Fibroblast of skin of abdomen (primary cell): ENCODE measurements at regions not wholly inside any gene's neighbourhood (a gene's known extent, or its start where the extent isn't known, plus 50 kb on each side); places are given as distances from the start of the nearest gene placed in this dataset.

ENCODE experiments used
- DNase-seq: peaks from one replicate; pipeline ENCODE4 v3.0.0-alpha.2; 2013

- no peak for DNase-seq
These were observed 123.6 kb upstream of the DST start for GRCh38 chr6:56766139-56766805.

GRCh38 chr6:56765494-56765893 lies 122.8 kb upstream of the DST start:
- DNase-seq, result peak; percentile 69

DNA sequence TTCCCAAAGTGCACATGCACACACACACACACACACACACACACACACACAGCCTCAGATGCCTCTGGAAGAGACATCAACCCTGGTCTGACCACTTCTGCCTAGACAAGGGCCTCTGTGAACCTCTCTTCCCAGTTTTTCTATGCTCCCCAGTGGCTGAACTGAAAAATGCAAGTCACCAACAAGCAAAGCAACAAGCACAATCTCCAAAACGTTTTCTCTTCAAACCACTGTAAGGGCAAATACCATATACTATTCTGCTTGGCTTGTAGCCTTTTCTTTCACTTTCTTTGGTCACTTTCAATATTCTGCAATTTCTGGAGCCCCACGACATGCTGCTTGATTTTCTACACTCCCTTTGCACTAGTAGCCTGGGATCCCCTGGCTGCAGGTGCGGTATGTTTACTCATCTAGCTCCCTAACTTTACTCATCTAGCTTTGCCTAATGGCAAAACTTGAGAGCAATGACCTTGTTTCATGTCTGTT lies 121.4 kb upstream of the DST start:
- peak; percentile 41 for DNase-seq

GRCh38 chr6:56761651-56762050 lies 119.0 kb upstream of the DST start:
- no peak for DNase-seq

DNA sequence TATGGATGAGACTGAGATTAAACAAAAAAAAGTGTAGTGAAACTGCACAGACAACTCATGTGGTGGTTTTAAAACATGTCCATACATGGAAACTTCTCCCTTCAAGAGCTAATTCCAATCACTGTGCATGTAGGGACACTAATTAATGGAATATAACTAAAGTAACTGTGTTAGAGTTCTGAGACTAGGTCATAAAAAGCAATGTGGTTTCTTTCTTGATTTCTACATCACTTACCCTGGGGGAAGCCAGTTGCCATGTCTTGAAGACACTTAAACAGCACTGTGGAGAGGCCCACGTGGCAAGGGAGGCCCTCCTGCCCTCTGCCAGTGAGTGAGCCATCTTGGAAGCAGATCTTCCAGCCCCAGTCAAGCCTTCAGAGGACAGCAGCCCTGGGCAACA lies 118.2 kb upstream of the DST start:
- DNase-seq, result no peak

- DNase-seq, result no peak
These were observed 116.8 kb upstream of the DST start for GRCh38 chr6:56759521-56759920.

GRCh38 chr6:56758553-56758952 lies 115.9 kb upstream of the DST start:
- DNase-seq, result no peak

GRCh38 chr6:56758120-56758519 lies 115.4 kb upstream of the DST start:
- peak; percentile 41 for DNase-seq

GRCh38 chr6:56757588-56757984 lies 114.9 kb upstream of the DST start:
- no peak for DNase-seq

- DNase-seq, result no peak
These were observed 114.3 kb upstream of the DST start for GRCh38 chr6:56756791-56757587.

GRCh38 chr6:56756219-56756789 lies 113.6 kb upstream of the DST start:
- DNase-seq, result no peak

GRCh38 chr6:56755040-56755439 lies 112.4 kb upstream of the DST start:
- DNase-seq, result no peak

- no peak for DNase-seq
These were observed 111.1 kb upstream of the DST start for GRCh38 chr6:56753811-56754210.

DNA sequence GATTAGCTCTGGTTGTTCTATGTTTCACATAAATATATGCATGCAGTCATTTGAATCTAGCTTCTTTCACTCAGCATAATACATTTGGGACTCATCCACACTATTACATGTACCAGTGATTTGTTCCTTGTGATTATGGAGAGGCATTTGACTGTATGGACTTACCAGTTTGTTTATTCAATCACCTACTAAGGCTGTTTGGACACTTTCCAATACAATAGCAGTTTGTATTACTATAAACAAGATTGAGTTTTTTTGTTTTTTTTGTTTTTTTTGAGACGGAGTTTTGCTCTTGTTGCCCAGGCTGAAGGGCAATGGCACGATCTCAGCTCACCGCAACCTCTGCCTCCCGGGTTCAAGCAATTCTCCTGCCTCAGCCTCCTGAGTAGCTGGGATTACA lies 109.8 kb upstream of the DST start:
- no peak for DNase-seq

DNA sequence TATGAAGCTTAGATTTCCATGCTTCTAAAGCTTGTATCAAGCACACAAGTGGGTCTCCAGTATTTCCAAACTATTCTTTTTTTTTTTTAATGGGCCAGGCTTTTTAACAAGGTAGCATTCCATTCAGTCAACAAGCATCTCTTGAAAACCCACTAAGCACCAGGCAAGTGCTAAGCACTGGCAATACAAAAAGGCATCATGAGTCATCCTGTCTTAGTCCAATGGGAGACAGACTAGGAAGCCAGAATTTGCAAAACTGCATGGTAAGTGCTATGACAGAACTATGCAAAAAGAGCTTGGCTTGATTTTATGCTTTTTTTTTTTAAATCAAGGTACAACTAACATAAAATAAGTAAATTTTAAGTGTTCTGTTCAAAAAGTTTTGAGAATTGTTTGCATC lies 109.3 kb upstream of the DST start:
- DNase-seq, result peak; percentile 67

DNA sequence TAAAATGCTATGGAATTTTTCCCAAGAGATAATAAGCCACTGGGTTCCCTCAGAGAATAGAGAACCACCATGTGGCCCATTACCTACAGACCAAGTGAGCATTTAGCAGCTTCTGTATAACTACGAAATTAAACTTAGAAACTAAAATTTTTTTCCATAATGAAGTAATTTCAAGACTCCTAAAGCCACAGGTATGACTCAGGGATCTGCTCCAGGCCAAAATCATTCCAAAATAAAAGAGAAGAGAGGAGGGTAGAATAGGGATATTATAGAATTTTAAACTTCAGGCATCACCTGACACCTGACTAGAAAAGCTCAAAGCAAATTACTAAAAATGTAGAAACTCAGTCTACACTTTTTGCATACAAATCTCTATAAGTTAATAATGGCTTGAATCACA lies 108.9 kb upstream of the DST start:
- DNase-seq, result no peak

GRCh38 chr6:56750686-56751085 lies 108.0 kb upstream of the DST start:
- DNase-seq, result no peak

- peak; percentile 77 for DNase-seq
These were observed 107.0 kb upstream of the DST start for GRCh38 chr6:56749632-56750151.

DNA sequence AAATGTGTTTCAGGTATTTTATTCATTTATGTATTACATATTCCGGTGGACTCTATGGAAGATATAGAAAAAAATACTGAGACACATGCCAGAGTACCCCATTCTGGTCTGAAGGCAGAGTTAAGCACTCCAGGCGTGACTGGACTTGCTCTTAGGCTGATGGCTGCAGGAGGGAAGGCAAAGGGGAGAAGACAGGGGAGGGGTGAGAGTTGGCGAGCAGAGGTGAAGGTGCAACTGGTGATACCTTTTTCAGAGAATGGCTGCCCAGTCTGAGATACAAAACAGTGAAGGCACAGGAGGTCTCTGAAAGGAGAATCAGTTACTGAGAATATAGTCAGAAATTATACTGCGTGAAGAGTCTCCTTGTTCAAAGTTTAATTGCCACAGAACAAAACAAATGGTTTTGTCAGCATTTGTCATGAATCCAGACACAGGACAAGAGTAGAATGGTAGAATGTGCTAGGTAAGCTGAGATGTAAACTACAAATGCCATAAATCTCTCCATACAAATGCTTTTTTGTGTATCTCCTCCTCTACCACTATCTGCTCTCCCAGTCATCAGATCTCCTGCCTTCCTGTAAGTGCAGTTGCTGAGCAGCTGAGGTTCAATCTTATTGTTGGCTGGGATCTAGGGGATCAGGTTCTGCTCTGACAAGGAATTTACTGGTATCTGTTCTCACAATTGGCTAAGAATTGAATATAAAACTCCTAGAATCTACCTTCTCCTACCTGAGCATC lies 104.2 kb upstream of the DST start:
- no peak for DNase-seq

GRCh38 chr6:56745971-56746370 lies 103.3 kb upstream of the DST start:
- no peak for DNase-seq

DNA sequence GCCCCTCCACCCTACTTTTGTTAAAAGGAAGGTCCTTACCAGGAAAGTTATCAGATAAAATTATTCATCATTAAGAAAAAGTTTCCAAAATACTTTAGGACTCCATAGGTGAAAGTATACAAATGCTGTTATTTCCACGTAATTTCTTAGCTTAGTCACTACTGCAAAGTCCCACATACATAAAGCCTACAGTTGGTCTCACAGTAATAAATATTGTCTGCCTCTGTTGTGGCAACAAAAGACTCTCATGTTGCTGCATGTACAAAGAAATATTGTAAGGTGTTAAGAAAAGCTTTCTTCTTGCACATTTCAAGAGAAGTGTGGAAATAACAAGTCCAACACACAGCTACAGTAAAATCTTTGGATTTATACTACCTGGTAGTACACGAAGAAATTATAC lies 102.4 kb upstream of the DST start:
- no peak for DNase-seq

DNA sequence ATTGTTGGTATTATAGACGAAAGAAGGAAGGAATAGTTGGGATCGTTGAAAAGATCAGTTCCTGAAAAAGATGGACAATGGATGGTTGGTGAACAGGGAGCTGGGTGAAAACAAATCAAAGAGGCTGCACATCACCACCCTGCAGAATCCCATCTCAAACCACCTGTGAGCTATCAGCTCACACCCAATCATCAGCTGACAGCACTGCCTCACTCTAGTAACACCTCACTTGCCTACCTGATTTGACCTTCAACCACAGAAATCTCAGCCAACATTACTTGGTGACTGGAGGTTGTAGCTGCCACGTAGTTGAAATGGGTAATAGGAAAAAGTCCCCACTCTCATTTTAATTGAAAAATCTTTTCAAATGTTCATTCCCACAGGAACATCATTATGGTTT lies 101.8 kb upstream of the DST start:
- DNase-seq, result no peak
